HG02571 (cell line): ENCODE measurements at regions not wholly inside any gene's neighbourhood (a gene's known extent, or its start where the extent isn't known, plus 50 kb on each side); places are given as distances from the start of the nearest gene placed in this dataset.
"Not testable (repeated sequence)": the region's sequence is repeated elsewhere in the genome, so short reads cannot be mapped to it uniquely, and the experiment has no call there.

ENCODE experiments used
- ATAC-seq: cut with Tn5 transposase; IDR thresholded peaks from one replicate; pipeline ENCODE4 v1.9.1; 2021; ENCODE audit warnings: mild to moderate bottlenecking, moderate library complexity; ENCODE audit not compliant: unreplicated experiment

GRCh38 chr4:128458816-128459215 is 171.2 kb upstream of the PGRMC2 start:
- ATAC-seq = no peak

GRCh38 chr4:128457726-128458125 is 170.1 kb upstream of the PGRMC2 start:
- ATAC-seq = no peak

GRCh38 chr4:128456171-128456570 is 168.6 kb upstream of the PGRMC2 start:
- no peak for ATAC-seq

GRCh38 chr4:128455480-128455879 is 167.9 kb upstream of the PGRMC2 start:
- ATAC-seq = no peak

- ATAC-seq = no peak
Measured at GRCh38 chr4:128454881-128455280, 167.3 kb upstream of the PGRMC2 start.

- ATAC-seq = peak; percentile 99
Measured at GRCh38 chr4:128454281-128454871, 166.8 kb upstream of the PGRMC2 start.

- ATAC-seq = no peak
Measured at GRCh38 chr4:128452415-128452814, 164.8 kb upstream of the PGRMC2 start.

GRCh38 chr4:128451270-128451905 is 163.8 kb upstream of the PGRMC2 start:
- ATAC-seq = no peak

- ATAC-seq = no peak
Measured at GRCh38 chr4:128450326-128451120, 162.9 kb upstream of the PGRMC2 start.

GRCh38 chr4:128449251-128449650 is 161.6 kb upstream of the PGRMC2 start:
- no peak for ATAC-seq

GRCh38 chr4:128444544-128445302 is 157.1 kb upstream of the PGRMC2 start:
- no peak for ATAC-seq

- ATAC-seq = no peak
Measured at GRCh38 chr4:128440923-128441322, 153.3 kb upstream of the PGRMC2 start.

- not testable (repeated sequence) for ATAC-seq
Measured at GRCh38 chr4:128437023-128437422, 149.4 kb upstream of the PGRMC2 start.

- not testable (repeated sequence) for ATAC-seq
Measured at GRCh38 chr4:128429023-128429613, 141.5 kb upstream of the PGRMC2 start.

- ATAC-seq = no peak
Measured at GRCh38 chr4:128428397-128428796, 140.8 kb upstream of the PGRMC2 start.

GRCh38 chr4:128427832-128428366 is 140.3 kb upstream of the PGRMC2 start:
- ATAC-seq = no peak

GRCh38 chr4:128424527-128425497 is 137.2 kb upstream of the PGRMC2 start:
- no peak for ATAC-seq

GRCh38 chr4:128422296-128422695 is 134.7 kb upstream of the PGRMC2 start:
- peak; percentile 71 for ATAC-seq

GRCh38 chr4:128416921-128417320 is 129.3 kb upstream of the PGRMC2 start:
- ATAC-seq = no peak
